ENCODE measurements at regions not wholly inside any gene's neighbourhood (a gene's known extent, or its start where the extent isn't known, plus 50 kb on each side); places are given as distances from the start of the nearest gene placed in this dataset.

DNA sequence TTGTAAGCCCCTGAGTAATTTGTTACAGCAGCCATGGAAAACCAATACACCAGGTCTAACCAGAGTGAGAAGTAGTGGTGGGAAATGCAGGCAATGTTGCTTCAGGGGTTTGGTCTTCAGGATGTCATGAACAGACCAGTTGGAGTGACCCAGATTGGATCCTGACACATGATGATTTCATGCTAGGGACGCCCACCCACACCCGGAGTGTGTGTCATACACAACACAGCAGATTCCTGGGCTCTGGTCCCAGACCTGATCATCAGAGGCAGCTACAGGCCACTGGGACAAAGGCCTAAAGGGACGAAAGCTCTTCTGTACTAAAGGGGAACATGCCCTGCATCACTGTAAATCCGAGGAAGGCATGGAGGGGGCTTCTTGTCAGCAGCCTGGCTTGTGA, 194.2 kb downstream of the NSG2 start:
- DNase-seq (ENCODE audit: low read depth in 2 of 2) = no peak
- H3K4me3 ChIP-seq (replicated peaks in 1 of 2; ENCODE audit: low read depth in 2 of 2, low read length in 2 of 2) = no peak overlapping the region
- TF ChIP-seq, protein P1, sequence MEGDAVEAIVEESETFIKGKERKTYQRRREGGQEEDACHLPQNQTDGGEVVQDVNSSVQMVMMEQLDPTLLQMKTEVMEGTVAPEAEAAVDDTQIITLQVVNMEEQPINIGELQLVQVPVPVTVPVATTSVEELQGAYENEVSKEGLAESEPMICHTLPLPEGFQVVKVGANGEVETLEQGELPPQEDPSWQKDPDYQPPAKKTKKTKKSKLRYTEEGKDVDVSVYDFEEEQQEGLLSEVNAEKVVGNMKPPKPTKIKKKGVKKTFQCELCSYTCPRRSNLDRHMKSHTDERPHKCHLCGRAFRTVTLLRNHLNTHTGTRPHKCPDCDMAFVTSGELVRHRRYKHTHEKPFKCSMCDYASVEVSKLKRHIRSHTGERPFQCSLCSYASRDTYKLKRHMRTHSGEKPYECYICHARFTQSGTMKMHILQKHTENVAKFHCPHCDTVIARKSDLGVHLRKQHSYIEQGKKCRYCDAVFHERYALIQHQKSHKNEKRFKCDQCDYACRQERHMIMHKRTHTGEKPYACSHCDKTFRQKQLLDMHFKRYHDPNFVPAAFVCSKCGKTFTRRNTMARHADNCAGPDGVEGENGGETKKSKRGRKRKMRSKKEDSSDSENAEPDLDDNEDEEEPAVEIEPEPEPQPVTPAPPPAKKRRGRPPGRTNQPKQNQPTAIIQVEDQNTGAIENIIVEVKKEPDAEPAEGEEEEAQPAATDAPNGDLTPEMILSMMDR (IDR thresholded peaks at IDR 0.05; ENCODE audit: low read depth, low read length) = no peak

DNA sequence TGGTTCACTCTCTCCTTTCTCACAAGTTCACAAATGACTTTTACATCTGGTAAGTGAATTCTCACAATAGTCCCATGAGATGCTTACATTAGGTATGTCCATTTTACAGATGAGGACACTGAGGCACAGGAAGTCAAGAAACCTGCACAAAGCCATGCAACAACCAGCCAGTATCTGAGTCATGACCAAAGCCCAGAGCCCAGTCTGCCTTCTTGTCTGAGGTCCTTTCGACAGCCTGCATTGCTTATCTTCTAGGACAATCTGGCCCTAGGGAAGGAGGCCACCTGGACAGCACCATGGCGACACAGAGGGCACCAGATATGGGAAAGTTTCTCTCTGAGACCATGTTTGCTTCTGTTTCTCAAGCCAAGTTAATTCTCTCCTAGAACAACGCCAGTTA, 197.1 kb downstream of the NSG2 start:
- no peak for DNase-seq (ENCODE audit: low read depth in 2 of 2)
- TF ChIP-seq, protein P1 (IDR thresholded peaks at IDR 0.05; ENCODE audit: low read depth, low read length) = no peak
- H3K4me3 ChIP-seq (replicated peaks in 1 of 2; ENCODE audit: low read depth in 2 of 2, low read length in 2 of 2) = no peak overlapping the region

DNA sequence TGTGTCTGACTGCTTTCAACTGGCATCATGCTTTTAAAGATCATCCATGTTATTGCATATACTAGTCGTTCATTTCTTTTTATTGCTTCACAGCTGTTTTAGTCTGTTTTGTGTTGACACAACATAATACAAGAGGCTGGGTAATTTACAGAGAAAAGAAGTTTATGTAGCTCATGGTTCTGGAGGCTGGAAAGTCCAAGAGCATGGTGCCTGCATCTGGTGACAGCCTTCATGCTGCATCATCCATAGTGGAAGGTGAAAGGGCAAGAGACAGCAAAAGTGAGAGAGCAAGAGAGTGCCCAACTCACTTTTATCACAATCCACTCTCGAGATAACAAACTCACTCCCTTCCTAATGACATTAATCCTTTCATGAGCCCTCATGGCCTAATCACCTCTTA, 198.4 kb downstream of the NSG2 start:
- H3K4me3 ChIP-seq (replicated peaks in 1 of 2; ENCODE audit: low read depth in 2 of 2, low read length in 2 of 2) = no peak overlapping the region
- DNase-seq (ENCODE audit: low read depth in 2 of 2) = no peak
- TF ChIP-seq, protein P1 (IDR thresholded peaks at IDR 0.05; ENCODE audit: low read depth, low read length) = no peak

DNA sequence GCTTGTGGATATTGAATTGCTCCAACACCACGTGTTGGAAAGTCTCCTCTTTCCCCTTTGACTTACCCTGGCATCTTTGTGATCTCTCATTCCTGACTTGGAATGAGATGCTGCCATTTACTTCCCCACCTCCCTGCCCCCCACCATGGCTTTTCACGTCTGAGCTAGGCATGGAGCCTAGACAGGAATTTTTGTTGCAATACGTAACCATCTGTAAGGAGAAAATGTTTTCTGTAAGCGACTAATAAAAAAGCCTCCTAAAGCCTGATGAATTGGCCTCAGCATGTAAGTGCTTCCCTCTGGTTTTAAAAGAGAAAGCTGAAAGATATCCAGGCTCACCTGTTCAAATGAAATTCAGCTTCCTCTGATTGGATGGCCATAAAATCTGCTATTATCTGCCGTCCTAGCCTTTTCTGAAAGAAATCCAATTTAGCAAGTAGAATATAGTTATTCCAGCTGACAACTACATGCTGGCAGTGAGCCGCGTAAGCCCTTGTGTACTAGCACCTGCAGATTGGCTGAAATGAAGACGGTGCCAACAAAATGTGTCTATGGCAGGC, 200.1 kb downstream of the NSG2 start:
- no peak overlapping the region for H3K4me3 ChIP-seq (replicated peaks in 1 of 2; ENCODE audit: low read depth in 2 of 2, low read length in 2 of 2)
- no peak for DNase-seq (ENCODE audit: low read depth in 2 of 2)
- TF ChIP-seq, protein P1 (IDR thresholded peaks at IDR 0.05; ENCODE audit: low read depth, low read length) = no peak

DNA sequence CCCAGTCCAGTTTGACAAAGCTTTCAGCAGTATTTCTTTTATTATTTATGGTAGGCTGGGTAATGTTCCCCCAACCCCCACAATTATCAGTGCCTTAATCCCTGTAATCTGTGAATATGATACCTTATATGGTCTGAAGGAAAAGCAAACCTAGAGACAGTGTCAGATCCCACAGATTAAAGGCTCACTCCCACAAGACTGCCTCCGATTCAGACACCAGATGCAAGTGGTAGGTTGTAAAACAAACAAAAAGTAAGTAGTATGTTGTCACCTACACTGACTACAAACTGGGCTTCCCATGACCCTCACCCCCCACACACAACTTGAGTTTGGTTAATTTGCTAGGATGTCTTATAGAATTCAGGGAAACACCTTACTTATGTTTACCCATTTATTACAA, 201.2 kb downstream of the NSG2 start:
- no peak for DNase-seq (ENCODE audit: low read depth in 2 of 2)
- no peak overlapping the region for H3K4me3 ChIP-seq (replicated peaks in 1 of 2; ENCODE audit: low read depth in 2 of 2, low read length in 2 of 2)
- TF ChIP-seq, protein P1 (IDR thresholded peaks at IDR 0.05; ENCODE audit: low read depth, low read length) = no peak

DNA sequence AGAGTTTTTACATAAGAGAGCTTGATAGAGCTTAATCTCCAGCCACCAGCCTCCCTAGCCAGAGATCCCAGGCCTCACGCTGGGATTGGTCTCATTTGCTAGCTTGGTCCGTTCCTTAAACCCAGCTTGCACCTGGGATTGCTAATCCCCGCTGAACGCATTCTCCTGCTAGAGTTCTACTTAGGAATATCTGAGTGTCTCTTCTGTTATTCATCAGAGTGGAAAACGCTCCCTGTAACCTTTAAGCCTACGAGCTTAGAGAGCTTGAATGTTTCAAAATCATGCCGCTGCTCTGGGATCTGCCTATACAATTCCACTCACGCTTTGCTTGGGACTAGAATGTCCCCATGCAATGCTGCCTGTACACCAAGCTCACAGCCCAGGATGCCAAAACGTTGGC, 201.8 kb downstream of the NSG2 start:
- TF ChIP-seq, protein P1 (IDR thresholded peaks at IDR 0.05; ENCODE audit: low read depth, low read length) = no peak
- DNase-seq (ENCODE audit: low read depth in 2 of 2) = no peak

More for the DNA sequence above, 201.8 kb downstream of the NSG2 start:
- H3K4me3 ChIP-seq (replicated peaks in 1 of 2; ENCODE audit: low read depth in 2 of 2, low read length in 2 of 2) = no peak overlapping the region

Data from cardiac fibroblast (primary cell).